ENCODE measurements at regions not wholly inside any gene's neighbourhood (a gene's known extent, or its start where the extent isn't known, plus 50 kb on each side); places are given as distances from the start of the nearest gene placed in this dataset.

GRCh38 chr2:196454492-196454891, 185.0 kb upstream of the CCDC150 start:
- intact Hi-C loops (cut with micrococcal nuclease) = loop anchor here (5.0 to 10.0 kb wide), 2 partner anchors 300 to 377 kb away; no protein-coding TSS in a partner anchor
- no peaks in the 10 kb centered on the region for H3K27me3 ChIP-seq (ENCODE audit: control insufficient read depth in 2 of 2, insufficient read depth in 2 of 2, low read length in 2 of 2)
- no peaks in the 10 kb centered on the region for H4K20me1 ChIP-seq (replicated peaks; ENCODE audit: control insufficient read depth, insufficient read depth, low read length)
- ChIA-PET CTCF (ENCODE audit: low intra/inter-chr PET ratio) (interaction anchor here (1.6 kb wide), 1 partner anchor 156 kb away, joined by 8 read pairs; no protein-coding TSS in a partner anchor), POLR2A (interaction anchor here (0.6 kb wide), 1 partner anchor 284 kb away, joined by 3 read pairs; no protein-coding TSS in a partner anchor)
- H3K4me1 ChIP-seq (replicated peaks in 1 of 2; ENCODE audit: control insufficient read depth in 2 of 2, insufficient read depth in 2 of 2, low read length in 2 of 2) = no peaks in the 10 kb centered on the region; a peak in 1 of 5 replicates
- ATAC-seq (no peak), FAIRE-seq (no peak), DNase-seq (ENCODE audit: extremely low read depth in 1 of 4, low spot score in 3 of 4) (no peak)
- no peak overlapping the region for H3K4me2 ChIP-seq (ENCODE audit: insufficient read depth, low read length)
- no peak overlapping the region for H3K4me3 ChIP-seq
- in situ Hi-C loops (cut with MboI) = loop anchor here (10.0 kb wide), 1 partner anchor 160 kb away; no protein-coding TSS in a partner anchor
- H3K9ac ChIP-seq (ENCODE audit: insufficient read depth in 1 of 2, low read depth in 2 of 2, low read length in 2 of 2) = no peak overlapping the region
- TF ChIP-seq TRIM25 (IDR thresholded peaks at IDR 0.05; ENCODE audit: borderline replicate concordance) (no peak), SMARCE1 (IDR thresholded peaks at IDR 0.05) (no peak), L3MBTL2 (IDR thresholded peaks at IDR 0.05) (no peak)
- 17% methylated on average over 1 of the region's 1 CpG for WGBS (ENCODE audit: insufficient coverage, low coverage, missing lambda C conversion rate)
- no peaks in the 10 kb centered on the region for H3K79me2 ChIP-seq (ENCODE audit: control insufficient read depth, insufficient read depth, low read length)
- H2AFZ ChIP-seq (ENCODE audit: low read depth, low read length) = no peak overlapping the region
- H3K9me1 ChIP-seq (ENCODE audit: control insufficient read depth, insufficient read depth, low read length) = no peaks in the 10 kb centered on the region
- H3K36me3 ChIP-seq (ENCODE audit: control insufficient read depth, insufficient read depth, low read length) = no peaks in the 10 kb centered on the region
- no TSS peak for BruUV-seq (replicated peaks)
- no peaks in the 10 kb centered on the region for H3K9me3 ChIP-seq (replicated peaks; ENCODE audit: control insufficient read depth, insufficient read depth, low read depth, low read length)
- no peak overlapping the region for H3K27ac ChIP-seq (ENCODE audit: extremely low read depth, low read depth, low read length)

- Histone ChIP-seq H3K4me2 (ENCODE audit: insufficient read depth, low read length) (no peak overlapping the region), H3K27ac (ENCODE audit: extremely low read depth, low read depth, low read length) (no peak overlapping the region), H3K36me3 (ENCODE audit: control insufficient read depth, insufficient read depth, low read length) (no peaks in the 10 kb centered on the region), H2AFZ (ENCODE audit: low read depth, low read length) (no peak overlapping the region), H3K4me1 (replicated peaks in 1 of 2; ENCODE audit: control insufficient read depth in 2 of 2, insufficient read depth in 2 of 2, low read length in 2 of 2) (no peaks in the 10 kb centered on the region; a peak in 2 of 5 replicates), H3K79me2 (ENCODE audit: control insufficient read depth, insufficient read depth, low read length) (no peaks in the 10 kb centered on the region), H4K20me1 (replicated peaks; ENCODE audit: control insufficient read depth, insufficient read depth, low read length) (no peaks in the 10 kb centered on the region), H3K4me3 (no peak overlapping the region), H3K9me1 (ENCODE audit: control insufficient read depth, insufficient read depth, low read length) (no peaks in the 10 kb centered on the region), H3K9me3 (replicated peaks; ENCODE audit: control insufficient read depth, insufficient read depth, low read depth, low read length) (no peaks in the 10 kb centered on the region), H3K9ac (ENCODE audit: insufficient read depth in 1 of 2, low read depth in 2 of 2, low read length in 2 of 2) (no peak overlapping the region), H3K27me3 (ENCODE audit: control insufficient read depth in 2 of 2, insufficient read depth in 2 of 2, low read length in 2 of 2) (no peaks in the 10 kb centered on the region; a peak in 1 of 5 replicates)
- FAIRE-seq (peak; percentile 90), DNase-seq (ENCODE audit: extremely low read depth in 1 of 4, low spot score in 3 of 4) (peak; percentile 5 to 60 (median 14)), ATAC-seq (peak; percentile 94)
- 0% methylated on average over 7 of the region's 7 CpGs for WGBS (ENCODE audit: insufficient coverage, low coverage, missing lambda C conversion rate)
- intact Hi-C loops (cut with micrococcal nuclease) = loop anchor here (10.0 kb wide), 1 partner anchor 295 kb away; no protein-coding TSS in a partner anchor
- BruUV-seq (replicated peaks) = no TSS peak
- ChIA-PET POLR2A (no interaction called here), CTCF (ENCODE audit: low intra/inter-chr PET ratio) (no interaction called here)
- in situ Hi-C loops (cut with MboI) = loop anchor here (10.0 kb wide), 1 partner anchor 165 kb away; no protein-coding TSS in a partner anchor
- TF ChIP-seq ZEB2 (IDR thresholded peaks at IDR 0.05) (0 out of 2 replicates have a peak, but pooled peaks have one; percentile 19), MCM5 (IDR thresholded peaks at IDR 0.05; ENCODE audit: low read depth) (no peak), ZFPM2 (CRISPR knock-in tag; IDR thresholded peaks at IDR 0.05) (no peak), ZBTB9 (CRISPR knock-in tag; IDR thresholded peaks at IDR 0.05) (peak; percentile 53; the same call in 1 of the 2 replicates), ZC3H8 (IDR thresholded peaks at IDR 0.05) (no peak), ZNF253 (CRISPR knock-in tag; conservative IDR thresholded peaks at IDR 0.05) (no peak), HDAC2 (IDR thresholded peaks at IDR 0.05) (peak; percentile 61; the same call in 1 of the 2 replicates), NFIC (IDR thresholded peaks at IDR 0.05) (no peak), RCOR1 (IDR thresholded peaks at IDR 0.05; ENCODE audit: borderline replicate concordance in 1 of 2, low read depth in 2 of 2, low read length in 2 of 2) (peak in 1 of 2 experiments; percentile 96; a peak in 2 of 4 replicates), XRCC4 (IDR thresholded peaks at IDR 0.05; ENCODE audit: extremely low read depth, insufficient read depth, insufficient read length) (no peak)
- TF ChIP-seq, protein P1, sequence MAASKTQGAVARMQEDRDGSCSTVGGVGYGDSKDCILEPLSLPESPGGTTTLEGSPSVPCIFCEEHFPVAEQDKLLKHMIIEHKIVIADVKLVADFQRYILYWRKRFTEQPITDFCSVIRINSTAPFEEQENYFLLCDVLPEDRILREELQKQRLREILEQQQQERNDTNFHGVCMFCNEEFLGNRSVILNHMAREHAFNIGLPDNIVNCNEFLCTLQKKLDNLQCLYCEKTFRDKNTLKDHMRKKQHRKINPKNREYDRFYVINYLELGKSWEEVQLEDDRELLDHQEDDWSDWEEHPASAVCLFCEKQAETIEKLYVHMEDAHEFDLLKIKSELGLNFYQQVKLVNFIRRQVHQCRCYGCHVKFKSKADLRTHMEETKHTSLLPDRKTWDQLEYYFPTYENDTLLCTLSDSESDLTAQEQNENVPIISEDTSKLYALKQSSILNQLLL (CRISPR knock-in tag; IDR thresholded peaks at IDR 0.05; ENCODE audit: borderline replicate concordance) = no peak
Measured at GRCh38 chr2:196459539-196459938, 180.0 kb upstream of the CCDC150 start.
